Esophagus mucosa (tissue), 1 donor: ENCODE measurements at regions not wholly inside any gene's neighbourhood (a gene's known extent, or its start where the extent isn't known, plus 50 kb on each side); places are given as distances from the start of the nearest gene placed in this dataset.

Source experiments
- ATAC-seq: fragments of 200-7000 bp; cut with Tn5 transposase; one replicate; pipeline ENCODE4 v1.9.1; 2020
- donor health status: DM: yes; HTN: yes; CAD: no.

DNA sequence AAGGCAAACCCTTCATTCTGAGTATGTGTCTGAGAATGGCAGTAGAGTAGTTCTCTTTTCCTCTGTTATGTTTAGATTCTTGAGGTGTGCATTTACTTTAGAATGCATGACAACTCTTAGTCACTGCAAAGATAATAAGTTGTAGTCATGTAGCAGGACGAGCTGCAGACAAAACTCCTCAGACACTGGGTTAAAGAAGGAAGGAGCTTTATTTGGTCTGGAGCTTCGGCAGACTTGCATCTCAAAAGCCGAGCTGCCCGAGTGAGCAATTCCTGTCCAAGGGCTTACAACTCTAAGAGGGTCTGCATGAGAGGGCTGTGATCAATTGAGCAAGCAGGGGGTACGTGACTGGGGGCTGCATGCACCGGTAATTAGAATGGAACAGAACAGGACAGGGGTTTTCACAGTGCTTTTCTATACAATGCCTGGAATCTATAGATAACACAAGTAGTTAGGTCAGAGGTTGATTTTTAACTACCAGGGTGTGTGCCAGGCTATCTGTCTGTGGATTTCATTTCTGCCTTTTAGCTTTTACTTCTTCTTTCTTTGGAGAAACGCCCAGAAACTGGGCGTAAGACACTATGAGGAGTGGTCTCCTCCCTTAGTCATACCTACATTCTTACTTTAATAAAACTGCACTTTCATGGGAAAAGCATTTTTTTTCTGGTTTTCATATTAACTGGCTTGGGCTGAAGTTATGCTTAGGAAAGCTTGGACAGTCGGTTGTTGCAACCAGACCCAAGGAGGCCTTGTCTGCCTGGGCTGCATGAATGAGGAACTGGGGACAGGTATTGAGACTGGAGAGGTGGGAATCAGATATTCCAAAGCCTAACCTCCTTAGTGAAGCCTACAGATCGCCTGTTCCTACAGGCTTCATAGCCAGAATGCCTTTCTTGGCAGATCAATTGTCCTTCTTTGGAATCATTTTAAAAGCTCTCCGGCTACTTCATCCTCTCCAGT lies 115.1 kb downstream of the RHOU start:
- no peak for ATAC-seq

DNA sequence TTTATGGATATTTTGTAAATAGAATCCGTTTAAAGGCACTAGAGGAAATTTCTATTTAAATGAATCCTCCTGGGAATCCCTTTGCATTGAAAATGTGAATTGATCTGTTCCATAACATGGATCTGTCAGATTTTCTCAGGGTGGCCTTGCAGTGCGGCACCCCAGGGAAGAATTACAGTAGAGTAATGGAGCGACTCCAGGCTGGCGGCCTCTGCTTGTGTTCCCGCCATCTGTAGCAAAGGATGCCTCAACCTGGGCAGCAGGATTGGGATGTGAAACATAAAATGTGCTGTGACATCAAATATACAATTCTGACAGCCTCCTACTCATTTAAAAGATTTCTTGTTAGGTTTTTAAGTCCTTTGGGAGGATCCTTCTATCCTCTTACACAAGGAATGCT lies 115.9 kb downstream of the RHOU start:
- no peak for ATAC-seq

- no peak for ATAC-seq
Observed at GRCh38 chr1:228851618-228852017, 116.3 kb downstream of the RHOU start.

DNA sequence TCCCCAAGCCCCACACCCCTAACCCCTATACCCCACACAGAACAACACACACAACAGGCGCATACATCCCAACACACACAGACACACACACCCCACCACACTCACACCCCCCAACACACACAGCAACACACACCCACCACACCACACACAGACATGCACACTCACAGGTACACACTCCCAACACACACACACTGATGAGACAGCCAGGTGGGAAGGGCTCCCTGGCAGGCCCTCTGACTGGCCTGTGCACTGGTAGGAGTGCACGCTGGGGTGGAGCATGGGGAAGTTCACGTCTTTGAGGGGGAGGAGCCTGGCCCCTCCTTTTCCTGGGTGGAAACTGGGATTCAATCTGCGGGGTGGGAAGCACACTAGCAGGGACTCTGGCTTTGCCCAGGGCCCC lies 116.7 kb downstream of the RHOU start:
- peak; percentile 48 for ATAC-seq

GRCh38 chr1:228852511-228853088 lies 117.3 kb downstream of the RHOU start:
- ATAC-seq = no peak

DNA sequence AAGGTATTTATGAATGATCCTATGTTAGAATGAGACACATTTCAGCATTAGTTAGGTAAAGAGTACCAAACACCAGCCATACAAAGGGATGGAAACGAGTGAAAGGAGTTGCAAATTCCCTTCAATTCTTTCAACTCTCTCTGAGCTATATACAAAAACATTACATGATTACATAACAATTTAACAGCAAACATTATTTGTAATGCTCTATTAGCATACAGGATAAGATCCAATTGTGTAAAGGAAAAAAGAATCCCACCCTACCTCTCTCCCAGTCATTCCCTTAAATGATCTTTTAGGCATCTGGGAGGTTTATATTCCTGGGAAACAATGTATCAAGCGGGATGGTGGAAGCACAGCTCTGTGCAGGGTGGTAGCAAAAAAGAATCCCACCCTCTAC lies 117.9 kb downstream of the RHOU start:
- no peak for ATAC-seq

DNA sequence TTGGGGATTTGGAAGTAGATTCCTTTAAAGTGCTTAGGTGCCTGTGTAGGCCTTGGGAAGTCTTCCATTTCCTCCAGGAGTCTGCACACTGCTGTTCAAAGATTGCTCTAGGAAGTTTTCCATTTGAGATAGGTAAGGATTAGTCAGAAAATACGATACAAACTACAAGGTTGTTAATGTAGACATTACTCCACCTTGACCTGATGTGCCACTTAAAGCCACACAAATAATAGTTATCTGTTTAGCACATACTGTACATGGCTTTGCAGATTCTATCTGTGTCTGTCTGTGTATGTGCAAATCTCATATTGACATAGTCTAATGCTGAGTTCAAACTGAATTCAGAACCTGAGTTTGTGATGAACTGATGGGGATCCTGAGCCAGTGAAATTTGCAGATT lies 118.4 kb downstream of the RHOU start:
- ATAC-seq = no peak

GRCh38 chr1:228854907-228855306 lies 119.6 kb downstream of the RHOU start:
- no peak for ATAC-seq

GRCh38 chr1:228857611-228858010 lies 122.3 kb downstream of the RHOU start:
- no peak for ATAC-seq

DNA sequence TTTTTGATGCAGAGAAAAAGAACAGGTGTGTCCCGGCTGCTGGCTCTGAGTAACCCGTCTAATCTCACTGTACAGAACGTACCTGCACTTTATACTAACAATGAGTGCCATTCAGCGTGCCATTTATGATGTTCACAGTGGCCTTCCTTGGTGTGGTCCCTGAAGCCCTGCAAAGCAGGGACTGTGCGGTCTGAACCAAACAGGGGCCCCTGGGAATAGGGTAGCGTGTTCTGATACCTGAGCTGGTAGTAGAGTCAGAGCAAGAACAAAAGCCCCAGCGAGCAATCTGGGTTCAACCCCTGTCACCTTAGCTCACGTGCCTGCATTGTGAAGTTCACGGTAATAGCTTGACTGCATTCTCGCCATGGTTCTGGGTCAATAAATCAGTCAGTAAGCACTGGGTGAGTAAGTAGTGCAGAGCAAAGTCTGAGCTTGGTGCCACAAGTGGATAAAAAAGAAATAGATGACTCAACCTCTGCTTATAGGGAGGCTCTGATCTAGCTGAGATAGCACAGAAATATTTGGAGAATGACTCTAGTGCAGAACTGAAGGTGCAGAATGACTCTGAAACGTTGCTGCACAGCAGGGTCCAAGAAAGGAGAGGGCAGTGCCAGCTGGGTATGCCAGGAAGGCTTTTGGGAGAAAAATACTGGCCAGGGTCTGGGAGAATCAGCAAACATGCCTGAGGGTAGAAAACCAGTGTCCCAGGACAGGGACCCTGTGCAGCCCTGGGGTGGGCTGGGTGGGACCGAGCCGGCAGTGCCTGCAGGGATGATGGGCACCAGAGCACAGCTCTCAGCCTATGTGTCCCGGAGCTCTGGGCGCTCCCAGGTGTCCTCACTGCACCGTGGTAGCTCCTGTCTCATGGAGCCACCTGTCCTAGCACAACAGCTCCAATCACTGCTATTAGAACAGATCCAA lies 125.9 kb downstream of the RHOU start:
- ATAC-seq = peak; percentile 92

- ATAC-seq = no peak
Observed at GRCh38 chr1:228861832-228862180, 126.5 kb downstream of the RHOU start.

DNA sequence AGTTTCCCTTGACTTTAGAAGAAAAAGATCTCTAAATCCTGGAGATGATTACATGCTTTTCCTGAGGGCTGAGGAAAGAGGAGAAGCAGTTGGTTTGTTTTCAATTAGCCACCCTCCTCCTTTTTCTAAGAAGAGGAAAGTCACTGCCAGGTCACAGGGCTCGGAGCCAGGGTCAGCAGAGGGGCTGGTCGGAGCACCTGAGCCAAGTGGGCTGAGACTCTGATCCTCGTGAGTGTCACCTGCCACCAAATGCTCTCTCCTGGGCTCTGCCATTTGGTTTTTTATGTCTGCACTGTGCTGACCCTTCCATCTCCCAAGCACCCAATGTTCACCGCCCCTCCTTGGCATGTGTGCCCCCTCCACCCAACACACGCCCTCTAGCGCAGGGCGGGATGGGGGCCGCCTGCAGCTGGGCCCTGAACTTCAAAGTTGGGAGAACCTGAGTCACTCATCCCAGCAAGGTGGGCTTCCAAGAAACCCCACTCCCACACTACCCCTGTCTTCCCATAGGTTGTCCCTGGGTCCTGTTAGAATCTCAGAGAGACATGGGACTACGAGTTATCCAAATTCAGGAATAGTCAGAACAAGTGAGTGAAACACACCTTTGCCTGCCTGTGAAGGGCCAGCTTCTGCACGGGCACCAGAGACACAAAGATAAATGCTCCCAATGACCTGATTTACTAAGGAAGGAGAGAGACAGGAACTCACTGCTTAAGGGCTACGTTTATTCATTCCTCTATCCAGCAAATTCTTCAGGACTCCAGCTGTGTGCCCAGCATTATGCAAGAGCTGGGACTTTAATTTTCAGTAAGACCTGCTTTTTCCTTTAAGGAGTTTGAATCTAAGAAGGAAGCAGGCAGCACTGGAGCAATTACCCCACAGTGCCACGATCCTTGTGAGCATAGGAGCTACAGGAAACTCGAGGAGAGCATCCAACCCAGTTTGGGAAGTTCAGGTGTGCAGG lies 127.5 kb downstream of the RHOU start:
- no peak for ATAC-seq

- no peak for ATAC-seq
Observed at GRCh38 chr1:228863776-228864175, 128.5 kb downstream of the RHOU start.

- no peak for ATAC-seq
Observed at GRCh38 chr1:228865627-228866330, 130.5 kb downstream of the RHOU start.

DNA sequence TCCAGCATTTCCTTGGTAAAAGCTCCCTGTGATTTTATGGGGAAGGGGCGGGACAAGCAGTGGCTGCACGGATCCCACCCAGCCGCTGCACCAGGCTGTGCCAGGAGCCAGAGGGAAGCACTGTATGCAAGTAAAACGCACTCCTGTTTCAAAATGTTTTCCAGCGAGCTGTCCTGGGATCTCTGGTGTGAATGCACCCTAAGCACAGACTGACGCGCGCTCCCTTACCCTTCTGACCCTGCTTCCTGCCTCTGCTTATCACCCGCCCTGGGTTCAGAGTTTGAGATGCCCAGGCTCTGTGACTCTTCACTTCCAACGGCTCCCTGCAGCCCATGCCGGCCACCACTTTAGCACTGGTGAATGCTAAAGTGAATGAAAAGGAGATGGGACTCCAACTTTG lies 131.2 kb downstream of the RHOU start:
- no peak for ATAC-seq

DNA sequence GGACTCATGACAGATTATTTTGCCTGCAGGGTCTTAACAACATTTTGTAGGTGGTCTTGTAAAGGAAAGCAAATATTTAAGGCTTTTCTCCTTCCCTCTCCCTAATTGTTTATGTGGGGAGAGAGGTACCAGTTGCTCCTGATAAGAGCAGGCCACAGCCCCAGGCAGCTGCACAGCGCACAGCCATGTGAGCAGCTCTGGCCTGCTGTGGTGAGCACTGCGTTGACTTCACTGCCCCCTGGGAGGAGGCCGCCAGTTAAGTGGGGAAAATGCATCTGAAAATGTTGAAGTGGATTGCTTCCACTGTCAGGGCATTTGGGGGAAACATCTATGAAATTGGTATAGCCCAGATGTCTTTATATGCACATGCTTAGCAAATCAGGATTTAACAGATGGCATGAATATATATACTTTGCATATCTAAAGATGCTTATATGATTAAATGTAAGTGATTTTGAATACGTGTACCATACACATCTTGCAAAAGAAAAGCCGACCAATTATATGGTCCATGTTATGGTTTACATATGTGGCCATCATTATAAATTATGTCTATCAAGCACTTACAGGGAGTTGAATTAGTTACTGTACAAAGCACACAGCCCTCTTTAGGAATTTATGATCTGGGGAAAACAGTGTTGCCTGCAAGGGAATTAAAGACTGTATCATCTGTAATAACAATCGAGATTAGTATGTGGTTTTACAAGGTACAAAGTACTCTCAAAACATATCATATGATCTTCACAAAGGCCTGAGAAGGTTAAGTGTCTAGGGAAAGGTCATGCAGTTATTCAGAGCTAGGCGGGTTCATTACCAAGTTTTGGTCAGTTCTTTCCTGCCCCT lies 132.1 kb downstream of the RHOU start:
- ATAC-seq = no peak

- no peak for ATAC-seq
Observed at GRCh38 chr1:228867951-228868730, 132.9 kb downstream of the RHOU start.

DNA sequence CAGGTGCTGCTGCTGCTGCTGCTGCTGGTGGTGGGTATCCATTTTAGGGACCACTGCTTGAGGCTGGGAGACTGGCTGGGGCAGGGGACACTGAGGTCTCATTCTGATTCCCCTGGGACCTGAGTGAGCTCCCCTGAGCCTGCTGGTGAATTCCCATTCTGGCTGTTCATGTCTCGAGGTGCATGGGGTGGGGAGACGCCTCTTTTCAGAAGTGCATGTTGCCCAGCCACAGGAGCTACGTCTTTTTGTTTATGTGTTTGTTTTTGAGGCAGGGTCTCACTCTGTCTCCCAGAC lies 133.4 kb downstream of the RHOU start:
- ATAC-seq = no peak

DNA sequence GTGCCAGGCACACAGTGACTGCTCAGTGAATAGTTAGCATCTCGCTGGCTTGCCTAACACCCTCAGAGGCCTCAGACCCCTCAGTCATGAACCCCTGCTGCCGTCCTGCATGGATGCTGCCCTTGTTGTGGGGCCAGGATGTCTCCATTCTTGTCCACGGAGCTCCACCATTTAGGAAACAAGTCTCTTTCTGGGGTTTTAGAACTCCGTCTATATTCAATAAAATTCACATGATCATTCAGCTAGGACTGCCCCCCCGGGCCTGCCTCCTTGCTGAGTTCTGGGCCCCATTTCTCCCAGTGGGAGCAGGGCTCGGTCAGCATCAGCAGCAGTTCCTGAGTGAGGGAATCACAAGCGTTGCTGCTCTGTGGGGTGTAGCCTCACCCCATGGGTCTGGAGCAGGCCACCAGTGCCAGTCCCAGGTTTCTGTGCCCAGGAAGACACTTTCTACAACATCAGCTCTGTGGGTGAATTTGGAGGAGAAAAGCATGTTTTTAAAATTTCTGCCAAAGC lies 134.1 kb downstream of the RHOU start:
- ATAC-seq = no peak
